ENCODE measurements at regions not wholly inside any gene's neighbourhood (a gene's known extent, or its start where the extent isn't known, plus 50 kb on each side); places are given as distances from the start of the nearest gene placed in this dataset.

GRCh38 chr13:50133358-50133953, 118.2 kb downstream of the KCNRG start (continued):
- no peak for TF ChIP-seq ZNF449 (tag by site-specific recombination; IDR thresholded peaks at IDR 0.05)
- TF ChIP-seq ZNF112 (tag by site-specific recombination; IDR thresholded peaks at IDR 0.05), result no peak
- TF ChIP-seq KLF9 (tag by site-specific recombination; IDR thresholded peaks at IDR 0.05; ENCODE audit: low read depth), result no peak
- TF ChIP-seq ZSCAN4 (tag by site-specific recombination; IDR thresholded peaks at IDR 0.05), result no peak
- no peak for TF ChIP-seq GLIS2 (tag by site-specific recombination; IDR thresholded peaks at IDR 0.05)

- ChIA-PET POLR2A (no interaction called here), CTCF (interaction anchor here (0.8 kb wide), 1 partner anchor 440 kb away, joined by 3 read pairs; no protein-coding TSS in a partner anchor)
- TF ChIP-seq SALL2 (tag by site-specific recombination; IDR thresholded peaks at IDR 0.05; ENCODE audit: borderline replicate concordance) (no peak), ZNF707 (tag by site-specific recombination; IDR thresholded peaks at IDR 0.05) (no peak), ZNF677 (tag by site-specific recombination; IDR thresholded peaks at IDR 0.05) (no peak), ZBTB20 (tag by site-specific recombination; IDR thresholded peaks at IDR 0.05) (no peak), ZSCAN4 (tag by site-specific recombination; IDR thresholded peaks at IDR 0.05) (no peak), ZNF792 (tag by site-specific recombination; IDR thresholded peaks at IDR 0.05) (no peak), HOXA7 (CRISPR knock-in tag; IDR thresholded peaks at IDR 0.05; ENCODE audit: borderline replicate concordance) (no peak), ZNF610 (tag by site-specific recombination; IDR thresholded peaks at IDR 0.05; ENCODE audit: borderline replicate concordance) (no peak), ZNF639 (tag by site-specific recombination; IDR thresholded peaks at IDR 0.05) (no peak), ZNF202 (tag by site-specific recombination; IDR thresholded peaks at IDR 0.05; ENCODE audit: borderline replicate concordance) (no peak), ZNF791 (tag by site-specific recombination; IDR thresholded peaks at IDR 0.05) (no peak), ZNF174 (tag by site-specific recombination; IDR thresholded peaks at IDR 0.05) (no peak), GLIS2 (tag by site-specific recombination; IDR thresholded peaks at IDR 0.05) (no peak), SP7 (tag by site-specific recombination; IDR thresholded peaks at IDR 0.05) (no peak), TSHZ1 (tag by site-specific recombination; IDR thresholded peaks at IDR 0.05; ENCODE audit: borderline replicate concordance) (no peak), ZBTB44 (tag by site-specific recombination; IDR thresholded peaks at IDR 0.05) (no peak), ZNF114 (tag by site-specific recombination; IDR thresholded peaks at IDR 0.05) (no peak), ZNF184 (tag by site-specific recombination; IDR thresholded peaks at IDR 0.05) (no peak)
- Histone ChIP-seq H3K27ac (ENCODE audit: extremely low read depth, low read depth, low read length) (no peak overlapping the region), H3K4me3 (ENCODE audit: low read depth, low read length) (no peak overlapping the region), H3K4me1 (ENCODE audit: control insufficient read depth, insufficient read depth, low read length) (no peaks in the 10 kb centered on the region), H3K9me3 (ENCODE audit: control insufficient read depth, insufficient read depth, low read depth, low read length) (no peaks in the 10 kb centered on the region), H3K36me3 (ENCODE audit: control insufficient read depth in 2 of 2, insufficient read depth in 1 of 2, low read length in 2 of 2) (no peaks in the 10 kb centered on the region)
Observed at GRCh38 chr13:50136226-50136625, 121.0 kb downstream of the KCNRG start.

All from HEK293 (cell line).